HG02610 (cell line): ENCODE measurements at regions not wholly inside any gene's neighbourhood (a gene's known extent, or its start where the extent isn't known, plus 50 kb on each side); places are given as distances from the start of the nearest gene placed in this dataset.

Experiments
- ATAC-seq: cut with Tn5 transposase; IDR thresholded peaks from one replicate; pipeline ENCODE4 v1.9.1; 2021; ENCODE audit warnings: mild to moderate bottlenecking, moderate library complexity; ENCODE audit not compliant: unreplicated experiment

DNA sequence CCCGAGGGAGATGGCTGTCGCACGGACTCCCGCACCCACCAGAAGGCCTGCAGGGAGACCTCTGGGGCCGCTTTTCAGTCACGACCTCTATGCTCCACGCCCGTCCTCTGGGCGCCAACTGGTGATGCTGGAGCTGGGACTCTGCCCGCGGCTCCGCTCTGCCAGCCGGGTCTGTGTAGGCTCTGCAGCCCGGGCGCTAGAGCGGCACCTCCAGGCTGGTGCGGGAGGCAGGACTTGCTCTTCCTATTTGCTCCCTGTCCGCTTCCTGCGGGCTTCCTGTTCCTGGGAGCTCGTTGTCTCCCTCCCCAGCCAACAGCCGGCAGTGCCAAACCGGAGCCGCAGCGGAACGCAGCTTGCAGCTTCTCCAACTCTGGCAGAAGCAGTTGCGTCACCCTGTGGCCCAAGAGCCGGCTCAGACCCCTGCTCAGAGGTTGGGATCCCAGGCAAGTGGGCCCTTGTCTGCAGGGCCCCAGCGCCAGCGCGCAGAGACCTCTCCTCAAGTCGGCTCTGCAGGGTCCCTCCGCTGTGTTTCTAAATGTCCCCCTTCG, 285.9 kb downstream of the XXYLT1 start:
- ATAC-seq: no peak

- no peak for ATAC-seq
These were observed 284.5 kb downstream of the XXYLT1 start for GRCh38 chr3:194986208-194987043.

DNA sequence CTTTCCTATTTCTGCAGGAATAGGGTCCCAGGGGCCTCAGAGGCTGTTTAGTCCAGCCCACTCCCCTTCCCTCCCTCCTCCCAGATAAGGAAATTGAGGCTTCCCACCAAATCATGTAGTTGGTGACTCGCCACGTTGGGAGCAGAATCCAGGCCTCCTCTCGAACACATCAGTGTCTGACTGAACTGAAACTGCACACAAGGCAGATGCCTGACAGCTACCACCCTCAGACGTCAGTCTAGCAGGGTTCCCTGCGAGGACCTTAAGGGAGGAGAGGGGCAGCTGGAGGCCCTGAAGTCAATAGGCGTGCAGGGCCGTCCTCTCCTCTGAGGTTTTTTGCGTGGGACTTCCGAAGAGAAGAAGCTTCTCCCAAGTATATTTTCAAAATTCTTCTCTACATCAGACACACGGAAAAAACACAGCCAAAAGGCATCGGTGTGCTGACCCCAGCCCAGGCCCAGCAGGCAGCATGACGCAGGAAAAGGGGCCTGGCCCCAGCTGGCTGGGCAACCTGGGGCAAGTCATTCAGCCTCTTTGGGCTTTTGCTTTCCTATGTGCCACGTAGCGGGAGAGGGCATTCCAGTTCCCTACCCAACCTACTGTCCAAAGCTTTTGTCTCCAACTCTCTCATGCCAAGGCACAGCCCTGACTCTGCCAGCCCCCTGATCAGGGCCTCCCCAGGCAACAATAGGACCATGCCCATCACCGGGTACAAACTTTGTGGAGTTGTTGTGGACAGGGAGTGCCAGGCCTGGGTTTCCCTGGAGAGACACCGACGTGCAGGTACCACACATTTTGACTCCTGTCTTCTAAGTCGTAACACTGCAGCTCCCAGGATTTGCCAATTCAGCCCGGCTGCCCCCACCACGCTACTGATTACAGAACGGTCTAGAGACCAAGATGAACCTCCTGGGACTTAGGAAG, 283.1 kb downstream of the XXYLT1 start:
- ATAC-seq: no peak

- no peak for ATAC-seq
These were observed 282.3 kb downstream of the XXYLT1 start for GRCh38 chr3:194988495-194989165.

DNA sequence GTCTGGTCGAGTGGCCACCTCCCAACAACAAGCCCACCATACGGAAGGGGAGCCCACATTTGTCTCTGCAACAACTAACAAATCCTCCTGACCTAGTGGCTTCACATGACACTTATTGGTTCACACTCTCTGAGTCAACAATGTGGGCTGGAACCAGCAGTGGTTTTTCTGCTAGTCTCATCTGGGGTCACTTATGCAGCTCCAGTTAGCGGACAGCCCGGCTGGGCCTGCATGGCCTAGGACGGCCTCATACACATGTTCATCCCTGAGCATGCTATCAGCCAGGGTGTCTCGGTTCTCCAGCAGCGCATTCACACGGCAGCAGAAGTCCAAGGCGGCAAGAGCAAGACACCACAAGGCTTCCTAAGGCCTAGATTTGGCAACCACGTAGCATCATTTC, 281.7 kb downstream of the XXYLT1 start:
- ATAC-seq: no peak

DNA sequence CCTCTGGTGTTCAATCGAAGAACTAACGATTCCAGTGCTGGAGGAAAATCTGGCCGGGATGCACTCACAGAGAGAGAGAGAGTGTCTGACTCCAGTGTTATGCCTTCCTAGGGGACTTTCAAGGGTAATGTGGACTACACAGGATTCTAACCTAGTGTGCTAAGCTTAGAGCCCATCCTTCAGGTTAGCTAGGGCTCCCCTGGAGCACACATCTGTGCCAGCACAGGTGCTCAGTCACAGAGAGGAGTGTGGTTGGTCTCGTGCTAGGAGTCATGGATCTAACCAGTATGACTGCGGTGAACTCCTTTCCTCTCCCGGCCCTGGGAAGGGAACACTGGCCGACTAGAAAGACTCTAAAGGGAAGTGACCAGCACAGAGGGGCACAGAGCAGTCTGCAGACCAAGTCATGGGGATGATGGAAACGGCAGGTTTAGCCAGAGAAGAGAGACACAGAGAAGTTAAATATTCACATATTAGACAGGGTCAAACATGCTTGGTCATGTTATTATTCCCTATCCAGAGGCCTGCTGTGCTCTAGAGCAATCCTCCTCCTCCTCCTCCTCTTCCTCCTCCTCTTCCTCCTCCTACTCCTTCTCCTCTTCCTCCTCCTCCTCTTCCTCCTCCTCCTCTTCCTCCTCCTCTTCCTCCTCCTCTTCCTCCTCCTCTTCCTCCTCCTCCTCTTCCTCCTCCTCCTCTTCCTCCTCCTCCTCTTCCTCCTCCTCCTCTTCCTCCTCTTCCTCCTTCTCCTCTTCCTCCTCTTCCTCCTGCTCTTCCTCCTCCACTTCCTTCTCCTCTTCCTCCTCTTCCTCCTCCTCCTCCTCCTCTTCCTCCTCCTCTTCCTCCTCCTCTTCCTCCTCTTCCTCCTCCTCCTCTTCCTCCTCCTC, 280.3 kb downstream of the XXYLT1 start:
- ATAC-seq: no peak

DNA sequence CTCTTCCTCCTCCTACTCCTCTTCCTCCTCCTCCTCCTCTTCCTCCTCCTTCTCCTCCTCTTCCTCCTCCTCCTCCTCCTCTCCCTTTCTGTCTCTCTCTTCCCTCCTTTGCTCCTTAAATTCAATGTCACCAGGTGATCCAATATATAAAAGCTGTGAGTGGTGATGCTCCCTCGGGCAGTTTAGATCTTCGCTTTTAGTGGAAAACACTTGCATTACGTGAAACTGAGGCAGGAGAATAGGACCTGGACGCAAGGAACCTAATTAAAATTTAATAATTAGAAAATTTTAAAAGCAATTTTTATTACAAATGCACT, 279.7 kb downstream of the XXYLT1 start:
- ATAC-seq: no peak

GRCh38 chr3:194993896-194994295, 277.1 kb downstream of the XXYLT1 start:
- ATAC-seq: no peak

DNA sequence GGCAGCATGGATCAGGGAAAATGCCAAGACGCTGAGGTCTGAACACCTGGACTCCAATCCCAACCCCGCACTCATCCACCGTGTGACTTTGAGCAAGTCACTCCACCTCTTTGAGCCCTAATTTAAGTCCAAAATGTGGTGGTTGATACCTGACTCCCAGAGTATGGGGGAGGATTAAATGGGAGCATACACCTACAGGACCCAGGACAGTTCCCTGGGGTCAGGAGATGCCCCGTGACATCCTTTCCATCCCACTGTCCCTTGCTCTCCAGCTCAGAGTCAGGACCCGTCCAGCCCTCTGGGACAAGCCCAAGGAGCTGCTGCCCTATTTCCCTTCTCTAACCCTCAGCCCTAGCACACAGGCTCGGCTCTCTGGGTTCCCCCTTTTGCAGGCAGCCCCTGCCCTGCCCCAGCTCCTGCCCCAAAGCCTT, 276.4 kb downstream of the XXYLT1 start:
- ATAC-seq: no peak

DNA sequence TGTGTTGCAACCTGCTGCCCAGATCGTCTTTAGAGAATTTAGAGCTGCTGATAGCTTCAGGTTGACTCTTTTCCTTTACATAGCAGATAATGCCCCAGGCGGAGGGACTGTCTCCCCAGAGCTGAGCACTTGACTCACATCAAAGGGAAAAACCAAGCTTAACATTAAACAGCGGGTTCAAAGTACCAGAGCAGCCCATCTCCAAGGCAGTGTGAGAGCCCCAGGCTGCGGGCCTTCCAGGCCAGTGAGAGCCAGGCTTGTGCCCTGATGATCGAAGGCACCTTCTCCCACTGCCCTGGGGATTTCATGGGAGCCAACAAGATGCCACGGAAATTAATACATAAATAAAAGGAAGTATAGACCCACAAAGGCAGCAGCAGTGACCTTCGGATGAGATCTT, 275.6 kb downstream of the XXYLT1 start:
- no peak for ATAC-seq

- ATAC-seq: no peak
These were observed 275.0 kb downstream of the XXYLT1 start for GRCh38 chr3:194995922-194996321.

DNA sequence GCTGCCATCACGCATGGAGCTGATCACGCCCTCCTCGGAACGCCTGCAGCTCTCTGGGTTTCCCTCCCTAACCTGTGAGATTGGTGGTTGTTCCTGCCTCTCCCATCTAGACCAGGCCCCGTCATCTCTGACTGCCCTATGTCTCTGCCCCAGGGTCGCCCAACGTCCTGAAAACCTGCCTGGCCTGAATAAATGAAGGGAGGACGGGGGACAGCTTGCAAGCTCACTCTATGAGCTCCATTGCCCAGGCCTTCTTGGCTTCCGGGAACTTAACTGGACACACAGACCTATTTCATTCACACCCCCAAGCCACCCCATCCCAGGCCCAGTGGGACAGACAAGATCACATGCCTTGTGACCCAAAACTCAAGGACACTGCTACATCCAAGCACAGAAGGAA, 274.2 kb downstream of the XXYLT1 start:
- ATAC-seq: no peak

GRCh38 chr3:194998417-194998816, 272.5 kb downstream of the XXYLT1 start:
- ATAC-seq: no peak

GRCh38 chr3:194998948-194999347, 272.0 kb downstream of the XXYLT1 start:
- ATAC-seq: no peak

DNA sequence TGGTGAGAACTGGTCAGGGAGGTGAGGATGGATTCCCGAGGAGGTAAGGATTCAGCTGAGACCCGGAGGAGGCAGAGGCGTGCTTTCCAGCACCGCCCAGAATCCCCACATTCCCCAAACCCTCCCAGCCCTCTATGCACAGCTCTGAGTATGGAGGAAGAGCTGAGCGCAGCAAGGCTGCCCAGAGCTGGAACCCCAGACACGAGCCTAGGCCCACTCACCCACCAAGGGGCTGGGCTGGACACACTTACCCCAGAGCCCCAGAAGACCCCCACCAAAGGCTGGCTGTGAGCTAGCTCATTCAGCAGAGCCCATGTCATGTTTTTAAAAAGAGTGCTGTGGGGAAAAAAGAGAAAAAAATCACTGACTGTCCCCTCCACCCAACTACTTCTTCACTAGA, 271.5 kb downstream of the XXYLT1 start:
- ATAC-seq: no peak

GRCh38 chr3:195001261-195001660, 269.7 kb downstream of the XXYLT1 start:
- no peak for ATAC-seq

DNA sequence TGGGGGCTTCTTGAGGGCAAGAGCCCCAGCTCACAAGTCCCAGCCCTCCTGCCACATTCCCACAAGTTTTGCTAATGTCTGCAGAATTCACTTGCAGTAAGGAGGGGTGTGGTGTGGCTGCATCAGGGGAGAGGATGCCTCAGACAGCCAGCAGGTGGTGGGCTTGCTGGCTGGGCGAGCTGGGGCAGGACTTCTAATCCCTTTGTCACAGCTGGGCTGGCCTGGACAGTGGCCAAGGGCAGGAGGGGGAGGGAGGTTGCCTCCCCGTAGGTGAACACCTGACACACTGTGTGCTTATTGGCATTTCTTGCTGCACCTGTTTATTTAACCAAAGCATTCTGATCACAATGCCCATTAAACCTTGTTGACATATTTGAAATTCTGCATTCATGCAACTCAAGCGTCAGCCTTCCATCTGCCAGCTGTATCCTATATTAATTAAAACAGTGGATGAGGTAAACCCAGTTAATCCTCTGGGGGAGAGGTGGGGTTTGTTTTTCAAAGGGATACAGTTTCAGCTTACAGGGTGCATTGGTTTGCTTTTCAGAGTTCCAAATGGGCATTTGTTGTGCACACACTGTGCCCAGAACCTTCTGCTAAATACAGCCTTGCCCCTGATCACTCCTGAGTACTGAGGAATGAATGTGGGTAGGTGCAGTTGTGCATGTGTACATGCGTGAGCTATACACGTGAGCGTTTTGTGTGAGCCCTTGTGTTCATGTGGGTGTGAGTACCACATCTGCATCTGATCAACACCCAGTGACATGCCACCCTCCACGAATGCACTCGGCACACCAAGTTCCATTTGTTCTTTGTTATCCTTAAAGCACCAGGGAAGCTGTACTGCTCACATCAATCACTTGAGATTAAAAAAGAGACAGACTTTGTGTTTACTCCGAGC, 268.7 kb downstream of the XXYLT1 start:
- ATAC-seq: peak; percentile 49

- no peak for ATAC-seq
These were observed 267.7 kb downstream of the XXYLT1 start for GRCh38 chr3:195003006-195003892.
